PC-9 (cell line): ENCODE measurements at regions not wholly inside any gene's neighbourhood (a gene's known extent, or its start where the extent isn't known, plus 50 kb on each side); places are given as distances from the start of the nearest gene placed in this dataset.

Experiments used
- CTCF ChIP-seq: fragments of 200-600 bp; sonication (generic); conservative IDR thresholded peaks from 2 replicates; pipeline ENCODE4 v1.6.1; 2017; ENCODE audit warnings: mixed run types, antibody characterized with exemption, mild to moderate bottlenecking, moderate library complexity
- EZH2 ChIP-seq: fragments of 200-600 bp; sonication (generic); IDR thresholded peaks from 2 replicates; pipeline ENCODE4 v1.8.0; 2017; ENCODE audit warnings: antibody characterized with exemption, low read depth

- TF ChIP-seq CTCF (no peak), EZH2 (no peak)
Observed at GRCh38 chr2:167862296-167862695, 385.1 kb downstream of the STK39 start.
